ENCODE measurements at regions not wholly inside any gene's neighbourhood (a gene's known extent, or its start where the extent isn't known, plus 50 kb on each side); places are given as distances from the start of the nearest gene placed in this dataset.

DNA sequence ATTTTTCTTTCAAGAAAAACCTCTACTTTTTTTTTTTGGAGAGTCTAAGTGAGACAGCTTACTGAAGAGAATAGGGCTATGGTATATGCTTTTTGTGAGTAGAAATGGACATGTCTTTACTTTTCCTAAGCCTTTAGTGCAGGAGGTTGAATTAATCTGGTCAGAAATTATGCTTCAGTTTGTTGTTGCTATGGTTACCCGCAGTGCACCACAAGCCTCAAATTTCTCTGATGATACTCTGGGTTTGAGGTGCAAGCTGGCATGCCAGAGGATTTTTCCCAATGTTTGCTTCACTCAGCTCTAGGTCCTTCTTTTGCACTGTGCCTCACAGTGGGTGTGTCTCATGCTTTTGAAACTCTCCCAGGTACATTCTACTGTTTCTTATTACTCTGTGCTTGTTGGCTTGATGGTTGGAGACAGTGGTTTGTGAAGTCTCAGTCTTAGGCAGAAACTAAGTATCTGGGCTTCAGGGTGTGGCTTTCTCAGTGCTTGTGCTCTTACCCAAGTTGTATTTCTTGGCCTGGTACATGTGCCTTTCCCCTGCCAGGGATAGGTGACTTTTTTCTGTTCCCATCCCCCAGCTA is 278.3 kb downstream of the RBM43 start:
- DNase-seq = no peak

DNA sequence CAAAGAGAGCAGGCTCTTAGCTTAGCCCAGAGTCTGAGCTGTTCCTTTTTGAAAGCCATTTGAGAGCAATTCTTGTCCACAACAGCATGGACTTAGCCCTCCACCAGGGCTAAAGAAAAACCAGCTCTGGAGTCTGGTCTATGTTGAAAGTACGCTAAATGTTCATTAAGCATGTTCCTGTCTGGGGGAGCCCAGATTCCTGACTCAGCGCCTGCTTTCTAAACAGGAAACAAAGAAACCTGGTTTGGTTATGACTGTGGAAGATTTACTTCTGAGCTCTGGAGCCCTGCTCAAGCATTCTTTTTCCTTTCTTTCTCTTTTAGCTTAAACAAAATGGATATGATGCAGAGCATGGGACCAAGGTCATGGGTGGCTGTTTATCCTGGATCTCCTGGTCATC is 279.8 kb downstream of the RBM43 start:
- DNase-seq = no peak

DNA sequence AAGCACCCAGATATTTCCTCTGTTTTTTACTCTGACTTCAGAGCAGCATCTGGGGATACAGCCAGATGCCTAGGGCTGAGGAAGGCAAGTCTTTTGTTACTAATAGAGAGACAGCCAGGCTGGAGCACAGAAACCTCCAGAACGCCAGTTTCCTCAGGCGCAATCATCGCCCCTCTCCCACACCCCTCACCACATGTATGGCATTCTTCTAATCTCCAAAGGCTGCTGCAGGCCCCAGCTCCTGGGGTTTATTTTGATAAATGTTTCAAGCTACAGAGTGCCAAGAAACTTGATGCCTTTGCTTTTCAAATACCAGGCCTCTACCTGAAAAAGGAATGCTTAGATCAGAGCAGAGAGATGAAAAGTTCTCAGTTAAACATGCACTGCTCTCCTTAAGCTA is 283.6 kb downstream of the RBM43 start:
- DNase-seq = no peak

GRCh38 chr2:150977296-150977695 is 284.4 kb downstream of the RBM43 start:
- no peak for DNase-seq

DNA sequence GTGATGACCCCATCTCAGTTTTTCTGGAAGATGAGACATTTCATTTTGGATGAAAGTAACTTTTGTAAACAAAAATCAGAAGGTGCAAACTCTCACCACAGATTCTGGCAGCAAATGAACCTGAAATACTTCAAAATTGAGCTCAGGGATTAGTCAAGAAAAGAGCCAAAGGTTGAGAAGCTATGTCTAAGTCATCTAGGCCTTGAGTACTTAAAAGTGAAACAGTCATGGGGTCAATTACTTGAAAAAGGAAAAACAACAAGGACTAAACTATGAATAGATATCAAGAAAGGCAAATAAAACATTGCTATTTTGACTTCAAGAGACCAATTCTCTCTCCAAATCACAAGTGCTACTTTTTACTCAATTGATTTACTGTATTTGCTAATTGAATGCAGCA is 285.1 kb downstream of the RBM43 start:
- no peak for DNase-seq

GRCh38 chr2:150974864-150975263 is 286.8 kb downstream of the RBM43 start:
- DNase-seq = no peak

- DNase-seq = no peak
Observed at GRCh38 chr2:150974234-150974633, 287.4 kb downstream of the RBM43 start.

DNA sequence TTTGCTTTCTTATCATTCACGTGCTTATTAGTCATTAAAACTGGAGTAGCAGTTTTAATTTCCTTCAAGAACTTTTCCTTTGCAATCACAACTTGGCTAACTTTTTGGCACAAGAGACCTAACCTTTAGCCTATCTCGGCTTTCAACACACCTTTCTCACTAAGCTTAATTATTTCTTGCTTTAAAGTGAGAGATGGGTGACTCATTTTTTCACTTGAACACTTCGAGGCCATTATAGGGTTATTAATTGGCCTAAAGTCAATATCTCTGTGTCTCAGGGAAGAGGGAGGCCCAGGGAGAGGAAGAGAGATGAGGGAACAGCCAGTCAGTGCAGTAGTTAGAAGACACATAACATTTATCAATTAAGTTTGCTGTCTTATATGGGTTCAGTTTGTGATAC is 289.8 kb downstream of the RBM43 start:
- DNase-seq = no peak

GRCh38 chr2:150963336-150963735 is 298.3 kb downstream of the RBM43 start:
- no peak for DNase-seq

- DNase-seq = no peak
Observed at GRCh38 chr2:150955231-150955630, 306.4 kb downstream of the RBM43 start.

DNA sequence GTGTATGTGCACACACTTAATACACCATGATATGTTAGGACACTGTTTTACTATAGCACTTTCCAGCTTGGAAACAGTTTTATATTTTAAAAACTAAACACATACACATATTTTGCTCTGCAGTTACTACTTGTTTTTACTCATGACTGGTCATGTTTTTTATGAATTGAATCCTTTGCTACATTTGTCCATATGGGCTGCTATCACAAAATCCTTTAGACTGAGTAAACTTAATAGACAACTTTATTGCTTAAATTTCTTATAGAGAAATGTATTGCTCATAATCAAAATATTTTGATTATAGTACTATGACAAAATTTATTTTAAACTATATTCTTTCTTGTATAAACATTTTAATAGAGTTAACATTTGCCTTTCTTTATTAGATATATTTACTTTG is 314.8 kb downstream of the RBM43 start:
- no peak for DNase-seq

DNA sequence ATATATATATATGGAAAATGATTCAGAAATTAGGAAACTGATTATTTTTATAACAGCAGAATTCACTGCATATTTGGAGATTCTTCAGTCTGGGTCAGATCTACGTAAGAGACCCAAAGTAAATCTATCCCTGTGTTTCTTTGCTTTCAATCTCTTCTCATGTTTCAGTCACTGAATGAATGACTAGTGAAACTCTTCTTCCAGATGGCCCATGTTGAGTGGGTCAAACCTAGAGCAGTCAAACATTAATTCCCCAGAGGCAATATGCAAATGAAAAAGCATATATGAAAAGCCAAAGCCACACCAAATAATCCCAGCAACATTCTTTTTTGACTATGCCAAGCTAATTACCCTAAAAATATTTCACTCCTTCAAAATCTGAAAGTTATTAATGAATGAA is 317.3 kb downstream of the RBM43 start:
- no peak for DNase-seq

DNA sequence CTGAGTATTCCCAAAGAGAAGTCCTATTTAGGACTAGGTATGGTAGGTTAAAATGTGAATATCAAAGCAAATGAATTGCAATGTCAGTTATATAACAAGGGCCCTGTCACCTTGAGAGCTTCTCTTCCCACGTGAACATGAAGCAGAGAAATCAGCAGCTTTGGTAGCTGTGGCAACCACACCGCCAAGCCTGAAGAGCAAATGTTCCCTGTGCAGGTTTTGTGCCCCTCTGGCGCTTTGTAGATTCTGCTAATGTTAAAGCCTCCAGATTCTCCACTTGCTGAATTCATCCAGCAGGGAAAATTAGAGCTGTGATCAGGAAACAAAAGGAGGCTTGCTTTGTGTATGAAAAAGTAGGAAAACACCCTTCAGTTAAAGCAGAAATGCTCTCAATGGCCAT is 322.6 kb downstream of the RBM43 start:
- DNase-seq = peak in 34 of 56 donors; percentile 0 to 76 (median 24)

DNA sequence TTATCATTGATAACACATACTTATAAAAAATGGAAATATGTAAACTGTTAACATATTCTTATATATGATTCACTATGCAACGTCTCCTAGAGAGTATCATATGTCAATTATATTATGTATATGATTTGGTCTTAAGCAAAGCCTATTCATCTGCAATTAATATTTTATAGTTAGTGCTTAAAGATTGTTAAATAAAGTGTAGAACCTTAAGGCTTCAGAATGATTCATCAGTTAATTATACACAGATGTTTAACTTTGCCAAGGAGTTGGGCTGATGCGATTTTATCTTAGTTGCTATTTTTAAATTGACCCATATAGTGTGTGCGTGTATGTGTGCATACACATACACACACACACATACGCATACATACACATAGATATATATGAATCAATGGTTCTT is 323.1 kb downstream of the RBM43 start:
- no peak for DNase-seq

GRCh38 chr2:150937030-150937429 is 324.6 kb downstream of the RBM43 start:
- DNase-seq = no peak

- DNase-seq = no peak
Observed at GRCh38 chr2:150931451-150931850, 330.2 kb downstream of the RBM43 start.

DNA sequence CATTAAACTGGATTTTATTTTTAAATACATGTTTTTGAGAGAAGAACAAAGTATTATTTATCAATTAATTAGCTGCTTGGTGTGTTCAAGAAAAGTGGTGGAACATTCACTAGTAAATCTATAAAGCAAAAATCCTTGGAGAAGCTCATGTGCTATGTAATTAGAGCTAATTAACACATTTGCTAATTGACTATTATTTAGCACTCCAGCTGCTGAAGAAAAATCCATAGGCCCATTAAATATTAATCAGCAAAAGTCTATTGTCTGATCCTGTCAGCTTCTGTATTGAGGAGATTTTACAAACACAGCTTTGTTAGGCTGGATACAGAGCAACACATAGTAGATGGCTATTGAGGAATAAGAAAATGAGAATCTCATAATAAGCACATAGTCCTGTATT is 336.1 kb downstream of the RBM43 start:
- no peak for DNase-seq

- peak in 2 of 56 donors; percentile 1 to 5 for DNase-seq
Observed at GRCh38 chr2:150924878-150925277, 336.8 kb downstream of the RBM43 start.

- DNase-seq = no peak
Observed at GRCh38 chr2:150919901-150920300, 341.8 kb downstream of the RBM43 start.

DNA sequence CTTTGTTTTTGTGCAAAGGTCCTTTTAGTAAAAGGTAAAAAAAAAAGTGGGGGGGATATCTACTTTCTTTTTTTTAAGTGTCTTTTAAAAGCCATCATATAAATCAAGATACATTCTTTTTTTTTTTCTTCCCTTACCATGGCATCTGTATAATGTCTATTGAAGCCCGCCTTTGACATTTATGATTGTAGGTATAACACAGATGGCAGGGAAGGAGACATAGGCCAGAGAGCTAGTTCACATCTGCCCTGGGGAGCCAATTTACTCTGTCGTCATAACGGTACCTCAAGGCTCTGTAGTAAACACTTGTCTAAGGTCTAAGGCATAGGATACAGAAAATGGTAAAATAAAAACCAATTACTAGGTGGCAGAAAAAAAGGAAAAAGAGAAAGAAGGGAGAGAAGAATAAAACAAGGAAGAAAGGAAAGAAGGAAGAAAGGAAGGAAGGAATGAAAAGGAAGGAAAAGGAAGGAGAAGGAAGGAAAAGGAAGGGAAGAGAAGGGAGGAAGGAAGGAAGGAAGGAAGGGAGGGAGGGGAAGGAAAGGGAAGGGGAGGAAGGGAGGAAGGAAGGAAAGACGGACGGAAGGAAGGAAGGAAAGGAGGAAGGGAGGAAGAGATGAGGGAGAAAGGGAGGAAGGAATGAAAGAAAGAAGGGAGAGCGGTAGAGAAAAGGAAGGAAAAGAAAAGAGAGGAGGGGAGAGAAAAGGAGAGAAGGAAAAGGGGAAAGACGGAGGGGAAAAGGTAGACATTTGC is 343.5 kb downstream of the RBM43 start:
- DNase-seq = no peak

DNA sequence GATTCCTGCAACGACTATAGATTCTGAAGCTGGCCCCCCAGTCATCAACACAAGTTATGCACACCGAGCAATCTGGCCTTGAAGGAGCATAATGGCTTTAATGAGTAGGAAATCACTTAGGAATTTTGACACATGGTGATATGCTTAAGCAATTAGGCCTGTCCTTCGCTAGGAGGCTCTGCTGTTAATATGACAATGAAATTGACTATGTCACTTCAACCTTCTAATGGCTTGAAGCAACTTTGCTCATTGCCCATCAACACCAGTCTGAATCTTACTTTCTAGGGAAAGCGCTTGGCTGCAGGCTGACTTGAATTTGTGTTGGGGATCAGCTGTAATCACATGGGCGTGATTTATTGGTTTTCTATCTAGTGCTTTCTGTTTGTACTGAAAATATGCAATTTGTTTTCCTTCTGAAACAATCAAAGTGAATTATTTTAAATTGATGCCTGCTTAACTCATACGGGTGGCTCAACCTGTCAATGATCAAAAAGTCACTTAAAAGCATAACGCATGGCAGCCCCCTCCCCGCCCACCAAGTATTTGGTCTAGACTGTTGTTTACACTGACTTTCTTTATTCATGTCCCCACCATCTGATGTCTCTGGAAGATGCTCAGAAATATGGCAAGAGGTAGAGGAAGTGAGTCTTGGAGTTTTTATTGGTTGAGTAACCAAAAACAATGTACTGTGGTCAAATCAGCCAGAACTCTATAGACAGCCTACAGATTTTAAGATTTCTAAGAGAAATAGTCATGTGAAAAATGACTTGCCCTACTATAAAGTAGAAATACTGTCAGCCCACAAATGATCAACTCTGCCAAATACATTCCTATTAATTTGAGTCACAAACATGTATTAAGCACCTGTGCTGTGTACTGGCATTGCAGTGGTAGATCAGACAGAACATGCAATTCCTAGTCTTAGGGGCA is 344.9 kb downstream of the RBM43 start:
- DNase-seq = no peak

GRCh38 chr2:150911766-150912280 is 349.8 kb downstream of the RBM43 start:
- DNase-seq = peak in 2 of 56 donors; percentile 2 to 4

Data from nucleus accumbens (tissue), 56 donors.